Peyer's patch (tissue), 4 donors: ENCODE measurements at regions not wholly inside any gene's neighbourhood (a gene's known extent, or its start where the extent isn't known, plus 50 kb on each side); places are given as distances from the start of the nearest gene placed in this dataset.
"Not testable (repeated sequence)": the region's sequence is repeated elsewhere in the genome, so short reads cannot be mapped to it uniquely, and the experiment has no call there.

Experiments used
- CTCF ChIP-seq, 6 experiments: fragments of 450-650 bp in 4 of 6; fragments of 200-600 bp in 2 of 6; sonication (generic) in 1 of 6; IDR thresholded peaks; one replicate each; pipeline ENCODE4 v1.5.1; 2017 to 2019; ENCODE audit warnings: antibody characterized with exemption in 6 of 6, mild to moderate bottlenecking in 3 of 6, moderate library complexity in 1 of 6
- POLR2A ChIP-seq, 2 donors: fragments of 450-650 bp; IDR thresholded peaks; one replicate each; pipeline ENCODE4 v1.5.1; 2017; ENCODE audit warnings: antibody characterized with exemption in 2 of 2, mild to moderate bottlenecking in 2 of 2, moderate library complexity in 2 of 2

DNA sequence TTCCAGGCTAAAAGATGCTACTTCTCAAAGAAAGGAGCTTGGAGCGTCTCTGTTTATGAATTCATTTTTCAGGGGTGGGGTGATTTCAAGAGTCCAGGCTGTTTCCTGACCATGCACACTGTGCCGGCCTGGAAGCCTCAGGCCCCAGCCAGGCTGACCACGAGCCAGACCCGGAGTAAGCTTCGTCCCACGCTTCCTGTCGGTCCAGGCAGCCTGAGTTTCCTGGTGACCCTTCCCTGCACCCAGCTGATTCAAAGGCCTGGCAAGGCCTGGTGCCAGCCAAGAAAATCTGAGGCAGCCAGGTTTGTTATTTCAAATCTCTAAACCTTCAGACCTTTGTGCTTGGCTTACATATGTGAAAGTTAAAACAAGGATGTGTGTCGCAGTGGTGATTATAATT is 62.1 kb upstream of the SMURF2 start:
- TF ChIP-seq CTCF, POLR2A (IDR thresholded peaks at IDR 0.05): not testable (repeated sequence)
